Peyer's patch (tissue), 4 donors: ENCODE measurements at regions not wholly inside any gene's neighbourhood (a gene's known extent, or its start where the extent isn't known, plus 50 kb on each side); places are given as distances from the start of the nearest gene placed in this dataset.

ENCODE experiments used
- DNase-seq, 3 donors: peaks; one replicate each; pipeline ENCODE4 v3.0.0-alpha.2; 2017 to 2019
- H3K27ac ChIP-seq, 4 donors: fragments of 200-600 bp; sonication (generic); one replicate each; pipeline ENCODE4 v1.5.1; 2016 to 2019
- H3K27me3 ChIP-seq, 2 donors: fragments of 200-600 bp; sonication (generic); one replicate each; pipeline ENCODE4 v1.5.1; 2019
- H3K36me3 ChIP-seq, 3 donors: fragments of 200-600 bp; sonication (generic); one replicate each; pipeline ENCODE4 v1.5.1; 2016 to 2019
- H3K4me1 ChIP-seq, 4 donors: fragments of 200-600 bp; sonication (generic); one replicate each; pipeline ENCODE4 v1.5.1; 2016 to 2019
- H3K4me3 ChIP-seq, 4 donors: fragments of 200-600 bp; sonication (generic); 1 replicate in 3 of 4; 2 replicates in 1 of 4; pipeline ENCODE4 v1.5.1; 2016 to 2019; ENCODE audit warnings: mild to moderate bottlenecking in 1 of 4
- H3K9me3 ChIP-seq, 4 donors: fragments of 200-600 bp; sonication (generic); one replicate each; pipeline ENCODE4 v1.5.1; 2016 to 2019; ENCODE audit warnings: mild to moderate bottlenecking in 1 of 4
- CTCF ChIP-seq, 6 experiments: fragments of 450-650 bp in 4 of 6; fragments of 200-600 bp in 2 of 6; sonication (generic) in 1 of 6; IDR thresholded peaks; one replicate each; pipeline ENCODE4 v1.5.1; 2017 to 2019; ENCODE audit warnings: antibody characterized with exemption in 6 of 6, mild to moderate bottlenecking in 3 of 6, moderate library complexity in 1 of 6
- POLR2A ChIP-seq, 2 donors: fragments of 450-650 bp; IDR thresholded peaks; one replicate each; pipeline ENCODE4 v1.5.1; 2017; ENCODE audit warnings: antibody characterized with exemption in 2 of 2, mild to moderate bottlenecking in 2 of 2, moderate library complexity in 2 of 2

GRCh38 chr14:71591231-71591630, 341.0 kb upstream of the RGS6 start:
- Histone ChIP-seq H3K9me3 (no peaks in the 10 kb centered on the region), H3K4me1 (no peaks in the 10 kb centered on the region), H3K4me3 (no peak overlapping the region), H3K27me3 (no peaks in the 10 kb centered on the region), H3K27ac (no peak overlapping the region), H3K36me3 (no peaks in the 10 kb centered on the region)
- no peak for TF ChIP-seq CTCF (IDR thresholded peaks at IDR 0.05)
- TF ChIP-seq POLR2A (IDR thresholded peaks at IDR 0.05), result no peak
- DNase-seq, result no peak

- H3K9me3 ChIP-seq, result no peaks in the 10 kb centered on the region
- DNase-seq, result no peak
- TF ChIP-seq POLR2A (IDR thresholded peaks at IDR 0.05) (no peak), CTCF (IDR thresholded peaks at IDR 0.05) (no peak)
Observed at GRCh38 chr14:71591929-71592328, 340.3 kb upstream of the RGS6 start.

GRCh38 chr14:71592361-71592760, 339.9 kb upstream of the RGS6 start:
- Histone ChIP-seq H3K4me3 (no peak overlapping the region), H3K36me3 (no peaks in the 10 kb centered on the region), H3K27ac (no peak overlapping the region), H3K27me3 (no peaks in the 10 kb centered on the region), H3K9me3 (no peaks in the 10 kb centered on the region), H3K4me1 (no peaks in the 10 kb centered on the region)
- no peak for TF ChIP-seq POLR2A (IDR thresholded peaks at IDR 0.05)
- no peak for TF ChIP-seq CTCF (IDR thresholded peaks at IDR 0.05)
- DNase-seq, result no peak

More at GRCh38 chr14:71591929-71592328, 340.3 kb upstream of the RGS6 start:
- H3K4me3 ChIP-seq, result no peak overlapping the region
- no peaks in the 10 kb centered on the region for H3K36me3 ChIP-seq
- H3K4me1 ChIP-seq, result no peaks in the 10 kb centered on the region
- H3K27me3 ChIP-seq, result no peaks in the 10 kb centered on the region
- no peak overlapping the region for H3K27ac ChIP-seq

- no peak for TF ChIP-seq POLR2A (IDR thresholded peaks at IDR 0.05)
- TF ChIP-seq CTCF (IDR thresholded peaks at IDR 0.05), result no peak
- no peaks in the 10 kb centered on the region for H3K27me3 ChIP-seq
- H3K36me3 ChIP-seq, result no peaks in the 10 kb centered on the region
- no peak overlapping the region for H3K27ac ChIP-seq
- DNase-seq, result no peak
- peaks cover 0 to 3% (median 0%) of the 10 kb centered on the region in 4 donors for H3K4me1 ChIP-seq
- H3K4me3 ChIP-seq, result no peak overlapping the region
- no peaks in the 10 kb centered on the region for H3K9me3 ChIP-seq
Observed at GRCh38 chr14:71593966-71594365, 338.3 kb upstream of the RGS6 start.

GRCh38 chr14:71594821-71595220, 337.4 kb upstream of the RGS6 start:
- peaks cover 0 to 3% (median 0%) of the 10 kb centered on the region in 4 donors for H3K4me1 ChIP-seq
- TF ChIP-seq CTCF (IDR thresholded peaks at IDR 0.05), result no peak
- no peak for TF ChIP-seq POLR2A (IDR thresholded peaks at IDR 0.05)
- H3K36me3 ChIP-seq, result no peaks in the 10 kb centered on the region
- no peak overlapping the region for H3K27ac ChIP-seq
- H3K27me3 ChIP-seq, result no peaks in the 10 kb centered on the region
- no peak overlapping the region for H3K4me3 ChIP-seq
- no peak for DNase-seq
- no peaks in the 10 kb centered on the region for H3K9me3 ChIP-seq

- H3K36me3 ChIP-seq, result no peaks in the 10 kb centered on the region
- DNase-seq, result no peak
- TF ChIP-seq CTCF (IDR thresholded peaks at IDR 0.05) (no peak), POLR2A (IDR thresholded peaks at IDR 0.05) (no peak)
- H3K4me3 ChIP-seq, result no peak overlapping the region
- H3K9me3 ChIP-seq, result peaks cover 0 to 4% (median 0%) of the 10 kb centered on the region in 4 donors
- H3K27ac ChIP-seq, result no peak overlapping the region
- H3K4me1 ChIP-seq, result peaks cover 0 to 3% (median 0%) of the 10 kb centered on the region in 4 donors
- H3K27me3 ChIP-seq, result no peaks in the 10 kb centered on the region
Observed at GRCh38 chr14:71595441-71595840, 336.8 kb upstream of the RGS6 start.
